H9 (cell line): ENCODE measurements at regions not wholly inside any gene's neighbourhood (a gene's known extent, or its start where the extent isn't known, plus 50 kb on each side); places are given as distances from the start of the nearest gene placed in this dataset.

Source experiments
- DNase-seq: peaks from one replicate; pipeline ENCODE4 v3.0.0-alpha.2; 2017
- H2AFZ ChIP-seq: one replicate; pipeline ENCODE4 v1.6.1; 2013; ENCODE audit warnings: mild to moderate bottlenecking, low read length, control low read depth, moderate library complexity
- H2AK5ac ChIP-seq: 2 replicates; pipeline ENCODE4 v1.6.1; 2013; ENCODE audit warnings: low read length, control low read depth, mixed read lengths; ENCODE audit not compliant: insufficient read length
- H2BK120ac ChIP-seq: one replicate; pipeline ENCODE4 v1.6.1; 2013; ENCODE audit warnings: low read depth, mild to moderate bottlenecking, low read length, control low read depth, inconsistent platforms; ENCODE audit not compliant: poor library complexity, severe bottlenecking
- H2BK12ac ChIP-seq: 2 replicates; pipeline ENCODE4 v1.6.1; 2013; ENCODE audit warnings: low read length, control low read depth, mixed read lengths, low read depth; ENCODE audit not compliant: insufficient read length
- H2BK15ac ChIP-seq: 2 replicates; pipeline ENCODE4 v1.6.1; 2013; ENCODE audit warnings: low read depth, low read length, control low read depth
- H2BK20ac ChIP-seq: one replicate; pipeline ENCODE4 v1.6.1; 2013; ENCODE audit warnings: low read depth, mild to moderate bottlenecking, low read length, control low read depth, inconsistent platforms; ENCODE audit not compliant: poor library complexity, severe bottlenecking
- H2BK5ac ChIP-seq: 2 replicates; pipeline ENCODE4 v1.6.1; 2013; ENCODE audit warnings: low read length, control low read depth, mixed read lengths; ENCODE audit not compliant: insufficient read length
- H3K14ac ChIP-seq: 2 replicates; pipeline ENCODE4 v1.6.1; 2013; ENCODE audit warnings: low read length, control low read depth; ENCODE audit not compliant: insufficient read depth
- H3K18ac ChIP-seq: 2 replicates; pipeline ENCODE4 v1.6.1; 2013; ENCODE audit warnings: low read depth, mild to moderate bottlenecking, mixed read lengths, low read length, control low read depth; ENCODE audit not compliant: insufficient read length
- H3K23ac ChIP-seq: 2 replicates; pipeline ENCODE4 v1.6.1; 2013; ENCODE audit warnings: low read length, control low read depth, mixed read lengths, low read depth; ENCODE audit not compliant: insufficient read length
- H3K23me2 ChIP-seq: 2 replicates; pipeline ENCODE4 v1.6.1; 2013; ENCODE audit warnings: low read depth, mild to moderate bottlenecking, mixed read lengths, low read length, control low read depth; ENCODE audit not compliant: insufficient read length, poor library complexity, severe bottlenecking
- H3K27ac ChIP-seq: 2 replicates; pipeline ENCODE4 v1.5.1; 2013; ENCODE audit warnings: low read length, control low read depth, mixed read lengths, low read depth; ENCODE audit not compliant: insufficient read length
- H3K27me3 ChIP-seq: 2 replicates; pipeline ENCODE4 v1.6.1; 2013; ENCODE audit warnings: low read length, control low read depth, inconsistent platforms; ENCODE audit not compliant: insufficient read depth
- H3K4ac ChIP-seq: 2 replicates; pipeline ENCODE4 v1.6.1; 2013; ENCODE audit warnings: low read depth, mild to moderate bottlenecking, control low read depth, inconsistent platforms, low read length, moderate library complexity
- H3K4me1 ChIP-seq: 2 replicates; pipeline ENCODE4 v1.6.1; 2013; ENCODE audit warnings: low read length, control low read depth, inconsistent platforms; ENCODE audit not compliant: insufficient read depth
- H3K4me2 ChIP-seq: 2 replicates; pipeline ENCODE4 v1.6.1; 2013; ENCODE audit warnings: low read length, control low read depth, mixed read lengths; ENCODE audit not compliant: insufficient read length, insufficient read depth
- H3K56ac ChIP-seq: 2 replicates; pipeline ENCODE4 v1.6.1; 2013; ENCODE audit warnings: low read depth, mild to moderate bottlenecking, mixed read lengths, low read length, control low read depth; ENCODE audit not compliant: insufficient read length
- H3K79me1 ChIP-seq: 2 replicates; pipeline ENCODE4 v1.6.1; 2013; ENCODE audit warnings: low read depth, mild to moderate bottlenecking, moderate library complexity, low read length, control low read depth, inconsistent platforms; ENCODE audit not compliant: insufficient read depth, poor library complexity, severe bottlenecking
- H3K79me2 ChIP-seq: 2 replicates; pipeline ENCODE4 v1.6.1; 2013; ENCODE audit warnings: low read length, control low read depth, inconsistent platforms; ENCODE audit not compliant: insufficient read depth
- H3K9ac ChIP-seq: 2 replicates; pipeline ENCODE4 v1.6.1; 2013; ENCODE audit warnings: low read length, control low read depth, mixed read lengths; ENCODE audit not compliant: insufficient read length; ENCODE audit errors: extremely low read depth
- H3K9me3 ChIP-seq: one replicate; pipeline ENCODE4 v1.6.1; 2013; ENCODE audit warnings: low read depth, low read length, inconsistent platforms; ENCODE audit not compliant: control insufficient read depth
- H3T11ph ChIP-seq: one replicate; pipeline ENCODE4 v1.6.1; 2013; ENCODE audit warnings: mild to moderate bottlenecking, low read length, control low read depth, inconsistent platforms
- H4K20me1 ChIP-seq: one replicate; pipeline ENCODE4 v1.6.1; 2013; ENCODE audit not compliant: control insufficient read depth, insufficient read length, insufficient read depth
- H4K5ac ChIP-seq: 2 replicates; pipeline ENCODE4 v1.6.1; 2013; ENCODE audit warnings: low read depth, mild to moderate bottlenecking, mixed read lengths, low read length, control low read depth; ENCODE audit not compliant: insufficient read length
- H4K8ac ChIP-seq: replicated peaks from 2 replicates; pipeline ENCODE4 v1.6.1; 2013; ENCODE audit warnings: low read length, control low read depth, mixed read lengths, low read depth; ENCODE audit not compliant: insufficient read length
- H4K91ac ChIP-seq: 2 replicates; pipeline ENCODE4 v1.6.1; 2013; ENCODE audit warnings: low read depth, mild to moderate bottlenecking, moderate library complexity, mixed read lengths, low read length, control low read depth; ENCODE audit not compliant: insufficient read length
- H3K27ac Mint-ChIP-seq, 3 experiments: 2 replicates in 2 of 3; 3 replicates in 1 of 3; pipeline ENCODE4 v1.8.0; 2020 to 2021; ENCODE audit warnings: mixed read lengths in 3 of 3, mild to moderate bottlenecking in 1 of 3, moderate library complexity in 1 of 3
- H3K27me3 Mint-ChIP-seq: 2 replicates; pipeline ENCODE4 v1.8.0; 2021; ENCODE audit warnings: low read depth, mild to moderate bottlenecking, moderate library complexity, mixed read lengths
- H3K36me3 Mint-ChIP-seq, 3 experiments: 2 replicates in 2 of 3; 3 replicates in 1 of 3; pipeline ENCODE4 v1.8.0; 2020 to 2021; ENCODE audit warnings: low read depth in 3 of 3, mixed read lengths in 3 of 3; ENCODE audit not compliant: insufficient read depth in 1 of 3
- H3K4me1 Mint-ChIP-seq, 2 experiments: 2 replicates each; pipeline ENCODE4 v1.8.0; 2020; ENCODE audit warnings: mixed read lengths in 2 of 2
- H3K4me3 Mint-ChIP-seq, 2 experiments: 2 replicates in 1 of 2; 3 replicates in 1 of 2; pipeline ENCODE4 v1.8.0; 2020 to 2021; ENCODE audit warnings: mild to moderate bottlenecking in 2 of 2, mixed read lengths in 2 of 2, moderate library complexity in 1 of 2
- H3K9me3 Mint-ChIP-seq, 2 experiments: 2 replicates in 1 of 2; 3 replicates in 1 of 2; pipeline ENCODE4 v1.8.0; 2020; ENCODE audit warnings: mild to moderate bottlenecking in 2 of 2, mixed read lengths in 2 of 2, moderate library complexity in 1 of 2
- WGBS: extraction: QIAGEN DNeasy Blood & Tissue Kit; methylation state at CpG from one replicate; pipeline ENCODE4 v1.1.7; 2013; ENCODE audit warnings: missing lambda C conversion rate, low lambda C conversion rate, mixed read lengths; ENCODE audit not compliant: insufficient read length; ENCODE audit errors: extremely low coverage; 5-methylcytosine and 5-hydroxymethylcytosine counted together
- TF ChIP-seq, protein P1 (sequence below): fragments of 200-600 bp; sonication (generic); conservative IDR thresholded peaks from 3 replicates; pipeline ENCODE4 v1.8.0; 2021; ENCODE audit warnings: antibody characterized with exemption, mild to moderate bottlenecking

DNA sequence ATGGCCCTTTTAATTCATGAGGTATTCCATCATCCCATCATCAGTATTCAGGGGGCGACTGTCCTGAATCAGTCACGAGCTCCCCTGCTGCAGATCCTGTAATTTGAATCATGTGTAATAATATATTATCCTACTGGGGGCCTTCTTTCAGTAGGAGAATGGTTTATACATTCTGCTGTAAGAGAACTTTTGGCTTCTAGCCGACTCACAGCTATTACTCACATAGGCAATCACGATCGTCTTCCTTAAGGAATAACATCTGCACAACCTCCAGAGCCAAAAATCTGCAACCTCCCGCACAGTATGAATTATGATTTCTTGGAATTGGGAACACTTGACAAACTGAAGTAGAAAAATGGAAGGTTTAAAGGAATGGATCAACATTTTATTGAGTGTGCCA lies 343.0 kb downstream of the USP25 start:
- Histone ChIP-seq H2BK12ac (no peak overlapping the region), H3K4me1 (no peaks in the 10 kb centered on the region; the same call in 1 of the 2 replicates), H3K27ac (no peak overlapping the region), H3K9me3 (no peaks in the 10 kb centered on the region), H3K4ac (no peak overlapping the region), H3K4me2 (no peak overlapping the region), H2AFZ (no peak overlapping the region), H3K18ac (no peak overlapping the region), H3T11ph (no peak overlapping the region), H3K9ac (no peak overlapping the region), H4K5ac (no peak overlapping the region), H2AK5ac (no peak overlapping the region), H2BK120ac (no peak overlapping the region), H3K56ac (no peak overlapping the region), H4K8ac (no peak overlapping the region), H3K79me1 (no peaks in the 10 kb centered on the region), H4K91ac (no peak overlapping the region), H3K79me2 (no peaks in the 10 kb centered on the region; the same call in 1 of the 2 replicates), H2BK15ac (no peak overlapping the region), H3K23ac (no peak overlapping the region), H3K27me3 (no peaks in the 10 kb centered on the region), H2BK5ac (no peak overlapping the region), H2BK20ac (no peak overlapping the region), H4K20me1 (no peaks in the 10 kb centered on the region), H3K23me2 (no peaks in the 10 kb centered on the region), H3K14ac (no peak overlapping the region)
- no peaks in the 10 kb centered on the region for H3K27me3 Mint-ChIP-seq
- no peak overlapping the region for H3K4me3 Mint-ChIP-seq
- DNase-seq: no peak
- no peaks in the 10 kb centered on the region for H3K36me3 Mint-ChIP-seq
- TF ChIP-seq, protein P1, sequence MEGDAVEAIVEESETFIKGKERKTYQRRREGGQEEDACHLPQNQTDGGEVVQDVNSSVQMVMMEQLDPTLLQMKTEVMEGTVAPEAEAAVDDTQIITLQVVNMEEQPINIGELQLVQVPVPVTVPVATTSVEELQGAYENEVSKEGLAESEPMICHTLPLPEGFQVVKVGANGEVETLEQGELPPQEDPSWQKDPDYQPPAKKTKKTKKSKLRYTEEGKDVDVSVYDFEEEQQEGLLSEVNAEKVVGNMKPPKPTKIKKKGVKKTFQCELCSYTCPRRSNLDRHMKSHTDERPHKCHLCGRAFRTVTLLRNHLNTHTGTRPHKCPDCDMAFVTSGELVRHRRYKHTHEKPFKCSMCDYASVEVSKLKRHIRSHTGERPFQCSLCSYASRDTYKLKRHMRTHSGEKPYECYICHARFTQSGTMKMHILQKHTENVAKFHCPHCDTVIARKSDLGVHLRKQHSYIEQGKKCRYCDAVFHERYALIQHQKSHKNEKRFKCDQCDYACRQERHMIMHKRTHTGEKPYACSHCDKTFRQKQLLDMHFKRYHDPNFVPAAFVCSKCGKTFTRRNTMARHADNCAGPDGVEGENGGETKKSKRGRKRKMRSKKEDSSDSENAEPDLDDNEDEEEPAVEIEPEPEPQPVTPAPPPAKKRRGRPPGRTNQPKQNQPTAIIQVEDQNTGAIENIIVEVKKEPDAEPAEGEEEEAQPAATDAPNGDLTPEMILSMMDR: no peak
- H3K4me1 Mint-ChIP-seq: peaks cover 2 to 8% of the 10 kb centered on the region in 2 experiments; a peak in 3 of 4 replicates
- no CpG with 5 or more reads among the region's 6 CpGs for WGBS
- H3K9me3 Mint-ChIP-seq: no peaks in the 10 kb centered on the region
- H3K27ac Mint-ChIP-seq: no peak overlapping the region
